Left hindlimb (tissue), 1 donor: ENCODE measurements at regions not wholly inside any gene's neighbourhood (a gene's known extent, or its start where the extent isn't known, plus 50 kb on each side); places are given as distances from the start of the nearest gene placed in this dataset.
"Not testable (repeated sequence)": the region's sequence is repeated elsewhere in the genome, so short reads cannot be mapped to it uniquely, and the experiment has no call there.

Experiments
- DNase-seq: peaks from one replicate; pipeline ENCODE4 v3.0.0-alpha.2; 2018

DNA sequence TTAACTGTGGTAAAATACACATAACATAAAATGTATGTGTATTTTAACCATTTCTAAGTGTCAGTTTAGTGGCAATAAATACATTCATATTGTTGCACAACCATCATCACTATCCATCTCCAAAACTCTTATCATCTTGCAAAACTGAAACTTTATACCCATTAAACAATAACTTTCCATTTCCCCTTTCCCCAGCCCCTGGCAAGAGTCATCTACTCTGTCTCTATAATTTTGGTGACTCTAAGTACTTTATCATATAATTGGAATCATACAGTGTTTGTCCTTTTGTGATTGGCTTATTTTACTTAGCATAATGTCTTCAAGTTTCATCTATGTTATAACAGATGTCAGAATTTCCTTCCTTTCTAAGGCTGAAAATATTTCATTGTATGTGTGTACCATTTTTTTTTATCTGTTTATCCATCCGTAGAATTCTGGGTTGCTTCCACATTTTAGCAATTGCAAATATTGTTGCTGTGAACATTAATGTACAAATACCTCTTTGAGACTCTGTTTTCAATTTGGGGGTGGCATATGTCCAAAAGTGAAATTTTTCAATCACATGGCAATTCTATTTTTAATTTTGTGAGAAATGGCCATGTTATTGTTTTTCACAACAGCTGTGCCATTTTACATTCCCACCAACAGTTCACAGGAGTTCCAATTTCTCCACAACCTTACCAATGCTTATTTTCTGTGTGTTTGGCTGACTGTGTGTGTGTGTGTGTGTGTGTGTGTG, 153.9 kb upstream of the GORAB start:
- DNase-seq, result no peak

DNA sequence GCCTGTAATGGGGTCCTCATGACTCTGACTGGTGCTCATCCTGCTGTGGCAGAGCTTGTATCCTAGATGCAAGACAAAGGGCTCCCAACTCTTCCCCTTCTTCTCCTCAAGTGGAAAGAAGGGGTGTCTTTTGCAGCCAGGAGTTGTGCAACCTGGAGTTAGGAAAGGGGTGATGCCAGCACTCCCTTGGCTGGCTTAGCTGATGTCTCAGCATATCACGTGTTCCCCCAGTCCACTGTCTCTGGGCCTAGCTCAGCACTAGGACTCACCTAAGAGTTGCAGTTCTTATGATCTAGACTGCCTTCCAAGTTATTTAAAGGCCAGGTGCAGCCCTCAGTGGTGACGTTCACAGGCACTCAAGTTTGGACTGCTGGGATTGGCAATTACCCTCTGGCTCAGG, 146.2 kb upstream of the GORAB start:
- DNase-seq, result no peak

DNA sequence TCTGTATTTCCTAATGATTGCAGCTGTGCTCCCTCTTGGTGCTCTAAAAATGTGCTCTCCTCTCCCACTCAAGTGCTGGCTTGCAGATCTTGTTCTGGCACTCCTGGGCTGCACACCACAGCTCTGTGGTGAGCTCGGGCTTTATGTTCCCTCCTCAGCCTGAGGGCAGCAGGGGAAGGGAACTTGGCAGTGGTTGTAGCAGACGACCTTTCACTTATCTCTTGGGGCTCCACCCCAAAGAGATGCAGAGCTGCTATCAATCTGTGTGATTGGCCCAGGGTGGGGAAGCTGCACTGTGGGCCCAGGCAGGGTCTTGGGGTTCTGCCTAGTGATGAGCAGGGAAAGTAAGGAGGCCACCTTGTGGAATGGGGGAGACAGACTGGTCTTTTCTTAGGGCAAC, 143.5 kb upstream of the GORAB start:
- DNase-seq, result no peak

DNA sequence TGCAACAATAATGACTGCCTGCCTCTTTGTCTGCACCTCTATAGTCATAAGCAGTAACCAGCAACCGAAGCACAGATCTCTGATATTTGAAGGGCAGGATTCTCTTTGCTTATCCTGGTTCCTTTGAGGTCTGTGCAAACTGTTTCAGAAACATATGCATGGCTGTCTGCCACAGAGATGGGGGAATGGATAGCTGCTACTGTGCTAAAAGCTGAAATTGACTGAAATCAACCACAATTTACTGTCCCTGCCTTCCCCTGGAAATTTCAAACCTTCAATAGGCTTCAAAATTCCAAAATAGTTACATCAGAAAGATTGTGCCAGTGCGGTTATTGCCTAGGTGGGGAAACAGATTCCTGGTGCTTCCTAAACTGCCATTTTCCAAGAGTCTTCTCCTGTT, 136.8 kb upstream of the GORAB start:
- no peak for DNase-seq

DNA sequence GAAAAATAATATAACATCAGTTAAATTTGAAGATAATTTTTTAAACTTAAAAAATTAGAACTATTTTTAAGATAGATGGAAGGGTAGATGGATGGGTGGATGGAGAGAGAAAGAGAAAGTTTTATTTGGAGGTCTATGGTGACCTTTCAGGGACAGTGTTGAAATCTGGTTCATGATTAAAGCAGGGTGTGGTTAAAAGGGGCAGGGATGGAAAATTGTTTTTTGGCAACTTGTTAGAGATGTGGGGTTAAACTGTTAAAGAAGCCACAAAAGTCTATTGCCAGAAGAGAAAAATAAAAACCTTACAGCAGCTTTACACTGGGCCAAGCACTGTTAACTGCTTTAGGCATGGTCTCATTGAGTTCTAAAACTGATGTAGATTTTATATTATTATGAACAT, 134.9 kb upstream of the GORAB start:
- DNase-seq, result no peak

DNA sequence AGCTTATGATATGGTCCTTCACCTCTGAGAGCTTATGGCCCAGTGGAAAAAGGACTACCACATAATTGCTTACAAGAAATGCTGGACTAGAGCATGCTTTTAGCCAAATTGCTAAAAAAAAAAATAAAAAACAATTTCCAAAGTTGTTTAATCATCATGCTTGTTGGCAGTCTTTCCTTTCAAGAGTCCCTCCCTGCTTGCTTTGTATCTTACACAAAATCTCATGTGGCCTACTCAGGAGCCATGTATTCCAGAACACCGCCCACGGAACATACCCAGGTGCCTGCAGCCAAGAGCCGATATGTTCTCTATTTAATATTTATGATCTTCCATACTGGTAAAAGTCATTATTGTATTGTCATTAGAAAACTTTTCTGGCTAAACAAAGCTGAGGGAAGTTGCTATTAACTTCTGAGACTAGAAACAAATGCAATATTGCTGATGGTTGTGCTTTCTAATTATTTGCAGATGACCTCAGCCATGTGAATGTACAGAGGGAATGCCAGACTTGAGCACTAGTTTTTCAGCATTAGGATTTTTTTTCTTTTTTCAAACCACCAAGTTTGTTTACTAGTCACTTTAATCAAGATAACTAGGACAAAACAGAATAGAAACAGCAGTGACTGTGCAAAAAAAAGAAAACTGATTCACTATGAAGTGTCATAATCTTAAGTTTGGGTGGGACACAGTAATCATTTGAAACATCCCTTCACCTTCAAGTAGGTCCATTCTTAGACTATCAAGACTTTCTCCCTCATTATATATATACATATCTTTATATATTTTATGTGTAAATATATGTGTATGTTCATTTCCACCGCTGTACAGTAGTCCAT, 129.3 kb upstream of the GORAB start:
- DNase-seq, result peak; percentile 56

DNA sequence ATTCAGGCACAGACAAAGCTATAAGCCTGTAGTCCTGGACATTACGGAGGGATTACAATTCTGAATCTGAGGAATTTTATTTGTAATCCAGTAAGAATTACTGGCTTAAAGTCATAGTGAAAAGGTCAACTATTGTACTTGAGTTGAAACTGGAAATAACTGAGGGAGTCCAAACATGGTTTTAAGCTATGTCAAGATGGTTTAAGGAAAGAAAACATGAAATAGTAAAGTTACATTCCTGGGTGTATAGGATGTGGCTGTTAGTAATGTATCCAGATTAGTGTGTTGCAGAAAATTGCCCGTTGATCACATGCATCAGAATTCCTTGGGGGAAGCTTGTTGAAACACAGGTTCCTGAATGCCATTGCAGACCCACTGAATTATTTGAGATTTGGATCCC, 124.8 kb upstream of the GORAB start:
- no peak for DNase-seq

DNA sequence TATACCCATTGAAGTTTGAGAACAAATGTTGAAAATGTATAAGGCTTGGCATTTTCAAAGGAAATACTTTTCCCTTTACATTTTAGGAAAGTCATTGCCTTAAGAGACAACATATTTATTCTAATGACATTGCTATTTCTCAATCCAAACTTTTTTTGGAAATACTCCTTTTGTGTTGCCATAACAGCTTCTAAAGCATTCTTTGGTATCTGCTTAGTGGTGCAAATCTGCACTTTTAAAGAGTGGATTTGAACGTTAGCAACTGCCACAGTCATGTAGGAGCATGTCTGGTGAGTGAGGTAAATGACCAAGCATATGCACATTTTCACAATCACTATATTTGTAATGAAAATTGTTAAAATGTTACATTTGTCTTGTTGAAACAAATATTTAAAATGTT, 124.4 kb upstream of the GORAB start:
- no peak for DNase-seq

DNA sequence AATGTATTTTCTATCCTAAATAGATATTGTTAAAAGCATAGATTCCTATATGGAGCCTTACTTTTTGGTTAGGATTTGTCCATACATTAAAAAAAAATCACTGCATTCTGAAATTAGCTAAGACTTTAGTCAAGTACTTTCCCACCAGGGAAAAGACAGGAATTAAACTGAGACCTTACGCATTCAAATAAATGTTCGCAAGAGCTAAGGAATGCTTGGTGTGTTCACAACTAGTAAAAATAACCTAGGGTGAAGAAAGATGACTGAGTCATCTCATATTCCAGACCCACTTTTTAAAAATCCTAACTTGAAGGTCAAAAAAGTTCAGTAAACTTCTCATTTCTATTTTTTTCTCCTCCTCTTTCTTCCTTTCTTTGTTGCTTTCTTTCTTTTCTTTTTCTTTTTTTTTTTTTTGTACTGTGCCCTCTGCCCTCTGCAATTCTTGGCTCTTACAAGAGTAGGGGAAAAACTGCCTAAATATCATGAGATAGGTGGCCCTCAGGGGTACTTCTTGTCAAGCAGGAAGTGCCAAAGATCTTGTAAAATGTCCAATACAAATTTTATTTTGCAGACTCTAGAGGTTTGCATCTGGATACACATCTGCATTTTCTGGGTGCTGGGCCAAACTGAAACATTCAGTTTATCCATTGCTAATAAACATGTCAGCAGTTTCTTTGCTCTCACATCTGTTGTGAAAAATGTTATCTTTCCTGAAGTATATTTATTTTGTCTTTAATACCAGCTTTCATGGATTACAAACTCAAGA, 121.4 kb upstream of the GORAB start:
- DNase-seq, result no peak

DNA sequence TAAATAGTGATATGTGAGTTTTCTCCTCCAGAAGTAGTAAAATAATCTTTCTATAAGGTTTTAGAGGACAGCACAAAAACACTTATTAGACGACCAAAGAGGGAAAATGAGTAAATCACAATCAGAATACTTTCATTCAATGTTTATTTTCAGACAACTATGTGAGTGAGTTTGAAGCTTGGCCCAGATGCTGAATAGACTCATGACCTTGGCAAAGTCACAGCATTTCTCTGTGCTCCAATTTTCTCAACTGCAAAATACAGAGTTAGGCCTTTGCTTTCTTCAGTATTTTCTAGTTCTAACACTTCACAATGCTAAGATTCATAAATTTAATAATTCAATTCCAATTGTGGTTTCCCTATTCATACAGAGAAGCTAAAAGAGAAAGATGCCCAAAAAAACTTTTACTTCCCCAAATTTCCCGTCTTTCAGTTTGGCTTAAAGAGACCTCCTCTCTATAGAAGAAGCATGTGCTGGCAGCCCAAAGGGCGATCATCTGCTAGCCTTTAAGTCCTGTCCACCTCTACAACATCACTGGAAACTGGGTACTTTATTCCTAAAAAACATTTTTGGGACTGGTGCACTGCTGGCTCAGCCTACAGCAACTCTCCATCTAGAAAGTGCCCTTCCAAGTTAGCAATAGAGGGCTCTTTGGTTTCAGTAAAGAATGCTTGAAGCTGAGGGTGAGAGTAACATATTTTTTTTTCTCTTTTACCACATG, 116.8 kb upstream of the GORAB start:
- peak; percentile 44 for DNase-seq

DNA sequence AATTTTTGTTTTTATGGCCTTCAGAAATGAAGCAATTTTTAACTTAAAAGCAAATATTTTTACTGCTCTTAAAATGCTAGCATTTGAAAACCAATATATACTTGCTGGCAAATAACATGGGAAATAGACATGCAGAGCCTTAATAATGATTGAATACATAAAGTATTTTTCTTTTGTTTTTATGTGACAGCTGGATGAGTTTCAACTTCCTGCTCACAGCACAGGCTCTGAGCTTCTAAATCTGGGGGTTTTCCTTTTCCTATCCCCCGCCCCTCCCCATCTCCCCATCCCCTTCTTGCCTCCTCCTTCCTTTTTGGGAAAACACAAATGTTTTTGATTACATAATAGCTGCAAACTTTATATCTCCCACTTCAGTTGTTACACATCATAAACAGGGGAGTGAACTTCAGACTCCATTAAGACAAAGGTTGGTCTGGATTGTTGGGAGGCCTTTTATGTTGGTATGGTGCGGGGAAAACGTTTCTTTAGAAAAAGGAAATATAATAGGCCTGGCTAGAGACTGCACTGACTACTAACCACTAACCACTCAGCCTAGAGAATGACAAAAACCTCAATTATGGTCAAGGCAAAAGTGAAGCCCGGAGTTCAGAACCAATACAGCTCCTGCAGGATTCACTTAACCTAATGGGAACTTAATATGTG, 116.1 kb upstream of the GORAB start:
- DNase-seq, result peak; percentile 67

DNA sequence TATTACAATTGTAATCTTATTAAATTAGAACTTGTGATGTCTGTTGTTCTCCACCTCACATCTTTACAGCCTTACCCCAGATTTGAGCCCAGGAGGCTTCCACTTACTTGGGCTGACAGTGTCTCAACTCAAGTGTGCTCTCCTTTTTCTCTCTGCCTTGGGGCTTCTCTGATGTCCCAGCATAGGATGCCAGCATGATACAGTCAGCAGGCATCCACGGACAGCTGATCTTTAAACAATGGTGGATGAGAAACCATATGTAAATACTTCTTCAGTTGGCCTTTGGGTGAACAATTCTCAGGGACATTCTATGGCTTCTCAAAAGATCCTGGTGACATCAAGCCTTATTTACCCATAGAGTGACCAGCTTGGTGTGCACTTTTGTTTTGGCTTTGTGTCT, 107.6 kb upstream of the GORAB start:
- DNase-seq, result no peak

DNA sequence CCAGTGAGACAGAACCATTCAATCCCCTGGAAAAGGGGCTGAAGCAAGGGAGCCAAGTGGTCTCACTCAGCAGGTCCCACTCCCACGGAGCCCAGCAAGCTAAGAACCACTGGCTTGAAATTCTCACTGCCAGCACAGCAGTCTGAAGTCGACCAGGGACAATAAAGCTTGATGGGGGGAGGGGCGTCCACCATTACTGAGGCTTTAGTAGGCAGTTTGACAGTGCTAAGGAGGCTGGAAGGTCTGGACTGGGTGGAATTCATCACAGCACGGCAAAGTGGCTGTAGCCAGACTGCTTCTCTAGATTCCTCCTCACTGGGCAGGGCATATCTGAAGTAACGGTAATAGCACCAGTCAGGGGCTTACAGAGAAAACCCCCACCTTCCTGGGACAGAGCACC, 105.4 kb upstream of the GORAB start:
- DNase-seq, result no peak

DNA sequence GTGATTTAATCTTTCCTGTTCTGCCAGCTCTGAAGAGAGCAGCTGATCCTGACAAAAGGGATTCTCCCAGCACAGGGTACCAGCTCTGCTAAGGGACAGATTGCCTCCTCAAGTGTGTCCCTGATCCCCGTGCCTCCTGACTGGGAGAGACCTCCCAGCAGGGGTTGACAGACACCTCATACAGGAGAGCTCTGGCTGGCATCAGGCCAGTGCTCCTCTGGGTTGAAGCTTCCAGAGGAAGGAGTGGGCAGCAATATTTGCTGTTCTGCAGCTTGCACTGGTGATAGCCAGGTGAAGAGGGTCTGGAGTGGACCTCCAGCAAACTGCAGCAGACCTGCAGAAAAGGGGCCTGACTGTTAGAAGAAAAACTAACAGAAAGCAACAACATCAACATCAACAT, 105.0 kb upstream of the GORAB start:
- DNase-seq, result not testable (repeated sequence)

DNA sequence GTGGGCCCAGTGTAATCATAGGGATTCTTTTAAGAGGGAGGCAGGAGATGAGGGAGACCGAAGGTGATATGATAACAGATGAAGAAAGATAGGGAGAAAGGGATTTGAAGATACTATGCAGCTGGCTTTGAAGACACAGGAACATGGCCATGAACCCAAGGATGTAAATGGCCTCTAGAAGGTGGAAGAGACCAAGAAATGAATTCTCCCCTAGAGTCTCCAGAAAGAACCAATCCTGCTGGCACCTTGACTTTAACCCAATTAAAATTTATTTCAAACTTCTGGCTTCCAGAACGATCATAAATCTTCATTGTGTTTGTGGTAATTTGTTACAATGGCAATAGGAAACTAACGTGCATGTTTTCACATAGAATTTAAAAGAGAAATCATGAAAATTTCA, 95.0 kb upstream of the GORAB start:
- DNase-seq, result no peak

DNA sequence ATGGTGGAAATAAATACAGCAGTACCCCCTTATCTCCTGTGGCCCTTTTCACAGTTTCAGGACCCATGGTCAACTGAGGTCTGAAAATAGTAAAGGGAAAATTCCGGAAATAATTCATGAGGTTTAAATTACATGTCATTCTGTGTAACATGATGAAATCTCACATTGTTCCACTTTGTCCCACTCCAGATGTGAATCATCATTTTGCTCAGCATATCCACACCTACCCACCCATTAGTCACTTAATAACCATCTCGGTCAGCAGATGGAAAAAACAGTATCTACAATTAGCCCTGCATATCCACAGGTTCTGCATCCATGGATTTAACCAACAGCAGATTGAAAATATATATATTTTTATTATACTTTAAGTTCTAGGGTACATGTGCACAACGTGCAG, 86.9 kb upstream of the GORAB start:
- no peak for DNase-seq

DNA sequence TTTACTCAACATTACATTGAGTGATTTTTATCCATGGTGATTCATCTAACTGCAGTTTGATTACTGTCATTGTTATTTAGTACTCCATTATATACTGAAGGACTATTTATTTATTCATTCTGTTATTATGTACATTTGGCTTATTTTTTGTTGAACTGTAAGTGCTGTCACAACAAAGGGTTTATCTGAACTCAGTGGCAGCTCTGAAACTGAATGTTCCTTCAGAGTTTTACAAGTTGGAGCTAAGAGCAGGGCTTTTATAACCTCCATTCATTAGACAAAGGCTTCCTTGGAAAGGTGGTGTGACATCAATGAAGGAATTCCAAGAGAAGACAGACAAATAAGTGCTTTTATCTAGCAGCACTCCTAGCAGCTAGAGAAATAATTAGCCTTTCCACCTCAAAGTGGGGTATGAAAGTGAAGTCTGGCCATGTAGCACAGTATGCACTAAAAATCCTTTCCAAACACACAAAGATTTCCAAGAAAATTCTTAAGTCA, 83.3 kb upstream of the GORAB start:
- no peak for DNase-seq

DNA sequence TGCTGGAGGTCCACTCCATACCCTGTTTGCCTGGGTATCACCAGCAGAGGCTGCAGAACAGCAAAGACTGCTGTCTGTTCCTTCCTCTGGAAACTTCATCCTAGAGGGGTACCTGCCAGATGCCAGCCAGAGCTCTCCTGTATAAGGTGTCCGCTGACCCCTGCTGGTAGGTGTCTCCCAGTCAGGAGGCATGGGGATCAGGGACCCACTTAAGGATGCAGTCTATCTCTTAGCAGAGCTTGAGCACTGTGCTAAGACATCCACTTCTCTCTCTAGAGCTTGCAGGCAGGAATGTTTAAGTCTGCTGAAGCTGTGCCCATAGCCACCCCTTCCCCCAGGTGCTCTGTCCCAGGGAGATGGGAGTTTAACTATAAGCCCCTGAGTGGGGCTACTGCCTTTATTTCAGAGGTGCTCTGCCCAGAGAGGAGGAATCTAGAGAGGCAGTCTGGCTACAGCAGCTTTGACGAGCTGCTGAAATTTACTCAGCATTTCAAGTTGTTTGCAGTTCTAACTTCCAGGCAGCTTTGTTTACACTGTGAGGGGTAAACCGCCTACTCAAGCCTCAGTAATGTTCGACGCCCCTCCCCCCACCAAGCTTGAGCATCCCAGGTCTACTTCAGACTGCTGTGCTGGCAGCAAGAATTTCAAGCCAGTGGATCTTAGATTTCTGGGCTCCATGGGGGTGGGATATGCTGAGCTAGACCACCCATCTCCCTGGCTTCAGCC, 74.5 kb upstream of the GORAB start:
- not testable (repeated sequence) for DNase-seq

DNA sequence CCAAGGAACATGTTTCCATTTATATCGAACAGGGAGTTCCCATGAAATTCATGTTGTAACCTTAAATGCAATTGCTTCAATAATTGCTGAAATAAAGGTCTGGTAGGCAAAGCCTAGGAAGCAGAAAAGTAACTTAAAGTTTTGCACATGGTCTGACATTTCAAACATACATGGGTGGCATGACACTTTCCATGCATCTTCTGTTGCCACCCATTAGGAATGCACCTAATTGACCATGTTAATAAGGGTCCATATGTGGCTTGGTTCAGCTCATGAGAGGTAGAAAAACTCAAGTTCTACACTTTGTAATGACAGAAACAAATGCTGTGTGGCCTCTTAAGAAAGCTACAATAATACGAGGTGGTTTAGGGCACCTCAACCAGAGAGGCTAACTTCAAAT, 72.0 kb upstream of the GORAB start:
- DNase-seq, result no peak

DNA sequence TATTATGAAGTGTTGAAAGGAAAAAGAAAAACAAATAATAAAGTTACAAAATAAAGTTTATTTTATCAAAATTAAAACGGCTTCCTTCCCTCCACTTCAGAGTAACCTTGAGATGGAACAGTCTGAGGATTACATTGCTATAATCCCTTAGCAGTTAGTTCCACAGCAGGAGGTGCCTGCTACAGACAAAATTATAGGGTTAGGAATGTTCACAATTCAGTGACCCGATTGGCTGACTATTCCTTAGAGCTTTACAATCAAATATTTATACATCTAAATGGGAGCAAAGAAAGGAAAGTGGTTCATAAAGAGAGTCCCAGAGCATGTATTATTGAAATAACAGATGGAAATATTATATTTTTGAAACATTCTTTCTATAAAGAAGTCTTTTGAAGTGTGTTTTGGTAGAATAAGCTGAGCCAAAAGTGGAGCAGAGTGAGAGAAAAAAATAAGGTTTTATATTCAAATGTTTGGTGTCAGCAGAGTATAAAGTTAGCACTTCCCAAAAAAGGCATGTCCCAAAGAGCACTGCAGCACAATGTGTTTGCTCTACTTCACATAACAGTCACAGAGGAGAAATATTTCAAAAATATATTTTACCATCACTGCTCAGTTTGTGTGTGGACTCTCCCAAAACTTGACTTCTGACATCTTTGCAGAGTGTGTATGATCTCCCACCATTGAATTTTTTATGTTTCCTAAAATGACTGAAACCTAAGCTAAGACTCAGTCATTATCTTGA, 71.4 kb upstream of the GORAB start:
- DNase-seq, result peak; percentile 30

DNA sequence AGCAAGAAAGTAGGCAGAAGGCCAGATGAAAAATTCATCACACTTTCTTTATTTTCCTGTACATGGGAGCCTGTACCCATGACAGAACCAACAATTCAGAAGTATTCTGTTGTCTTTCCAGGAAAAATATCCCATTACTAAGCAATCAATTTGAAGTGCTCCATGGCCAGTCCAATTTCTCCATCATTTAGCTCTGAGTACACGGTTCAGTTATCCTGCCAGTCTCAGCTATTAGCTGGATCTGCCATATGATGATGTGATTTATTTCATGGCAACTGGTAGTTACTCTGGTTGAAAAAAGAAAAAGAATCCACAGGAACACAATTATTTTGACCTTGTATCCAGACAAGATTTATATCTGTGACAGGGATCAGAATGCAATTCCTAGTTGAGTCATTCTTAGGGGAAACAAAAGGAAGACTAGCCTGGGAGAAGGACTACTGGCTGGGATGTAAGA, 70.6 kb upstream of the GORAB start:
- no peak for DNase-seq
